SK-N-SH (cell line): ENCODE measurements at regions not wholly inside any gene's neighbourhood (a gene's known extent, or its start where the extent isn't known, plus 50 kb on each side); places are given as distances from the start of the nearest gene placed in this dataset.

Source experiments
- CTCF ChIA-PET: fragments of 300-600, 350-600 bp; formaldehyde crosslinking; extraction: SDS; loops from one replicate; lab custom pipeline; 2021; lab: Yijun Ruan, JAX
- POLR2A ChIA-PET: fragments of 350-600 bp; sonication (Branson Sonifier 250); formaldehyde crosslinking; extraction: SDS; loops from one replicate; lab custom pipeline; 2020; ENCODE audit warnings: antibody characterized with exemption, inconsistent platforms; lab: Yijun Ruan, JAX
- DNase-seq: peaks from one replicate; pipeline ENCODE4 v3.0.0; 2012
- H2AFZ ChIP-seq: fragments of 200-600 bp; sonication (generic); 2 replicates; pipeline ENCODE4 v1.8.1; 2016; ENCODE audit warnings: antibody characterized with exemption, mild to moderate bottlenecking, low read depth
- H3F3A ChIP-seq: fragments of 200-600 bp; sonication (generic); replicated peaks from 2 replicates; pipeline ENCODE3; 2016; ENCODE audit warnings: antibody characterized with exemption, mild to moderate bottlenecking; ENCODE audit not compliant: insufficient read depth
- H3K27ac ChIP-seq, 2 experiments: fragments of 200-500 bp in 1 of 2; fragments of 200-600 bp in 1 of 2; sonication (Bioruptor generic) in 1 of 2; sonication (generic), shearing (Covaris generic) in 1 of 2; 2 replicates each; pipeline versions ENCODE4 v1.5.1 to v1.6.1; 2014 to 2016; ENCODE audit warnings: low read depth in 2 of 2, inconsistent platforms in 1 of 2, low read length in 1 of 2, mild to moderate bottlenecking in 1 of 2, mixed read lengths in 1 of 2
- H3K27me3 ChIP-seq: fragments of 200-600 bp; sonication (generic), shearing (Covaris generic); 2 replicates; pipeline ENCODE4 v1.6.1; 2016; ENCODE audit warnings: mixed run types; ENCODE audit not compliant: insufficient read depth
- H3K36me3 ChIP-seq, 2 experiments: fragments of 200-500 bp in 1 of 2; fragments of 200-600 bp in 1 of 2; sonication (Bioruptor generic) in 1 of 2; sonication (generic) in 1 of 2; replicated peaks in 1 of 2; 2 replicates each; pipeline versions ENCODE3 to v1.5.1; 2014 to 2016; ENCODE audit warnings: low read length in 1 of 2, mild to moderate bottlenecking in 1 of 2; ENCODE audit not compliant: insufficient read depth in 2 of 2, control insufficient read depth in 1 of 2
- H3K4me1 ChIP-seq, 2 experiments: fragments of 200-500 bp in 1 of 2; fragments of 200-600 bp in 1 of 2; sonication (Bioruptor generic) in 1 of 2; sonication (generic), shearing (Covaris generic) in 1 of 2; 2 replicates each; pipeline versions ENCODE4 v1.5.1 to v1.6.1; 2014 to 2016; ENCODE audit warnings: low read depth in 1 of 2, low read length in 1 of 2, mixed run types in 1 of 2; ENCODE audit not compliant: insufficient read depth in 2 of 2, control insufficient read depth in 1 of 2
- H3K4me2 ChIP-seq: fragments of 200-600 bp; sonication (generic), shearing (Covaris generic); 2 replicates; pipeline ENCODE4 v1.6.1; 2017; ENCODE audit warnings: mixed run types
- H3K4me3 ChIP-seq, 2 experiments: fragments of 200-500 bp in 1 of 2; fragments of 200-600 bp in 1 of 2; sonication (Bioruptor generic) in 1 of 2; sonication (generic), shearing (Covaris generic) in 1 of 2; 2 replicates each; pipeline versions ENCODE4 v1.5.1 to v1.8.1; 2014 to 2016; ENCODE audit warnings: low read depth in 2 of 2, inconsistent platforms in 1 of 2, low read length in 1 of 2, mild to moderate bottlenecking in 1 of 2, mixed read lengths in 1 of 2, moderate library complexity in 1 of 2
- H3K79me2 ChIP-seq: fragments of 200-600 bp; sonication (generic); 2 replicates; pipeline ENCODE4 v1.8.1; 2017; ENCODE audit warnings: mild to moderate bottlenecking; ENCODE audit not compliant: insufficient read depth
- H3K9ac ChIP-seq: fragments of 200-600 bp; sonication (generic); 2 replicates; pipeline ENCODE4 v1.6.1; 2017; ENCODE audit warnings: mixed run types
- H3K9me2 ChIP-seq: fragments of 200-600 bp; sonication (generic); 2 replicates; pipeline ENCODE4 v1.6.1; 2017; ENCODE audit warnings: mixed run types
- H3K9me3 ChIP-seq: fragments of 200-600 bp; sonication (generic); 2 replicates; pipeline ENCODE4 v1.6.1; 2017; ENCODE audit warnings: mixed run types, mild to moderate bottlenecking, moderate library complexity
- H4K20me1 ChIP-seq: fragments of 200-600 bp; sonication (generic); 2 replicates; pipeline ENCODE4 v1.6.1; 2017; ENCODE audit warnings: mild to moderate bottlenecking, mixed run types; ENCODE audit not compliant: insufficient read depth
- ELF1 ChIP-seq: IDR thresholded peaks from 2 replicates; pipeline ENCODE4 v1.4.0; 2012
- EP300 ChIP-seq, 2 experiments: IDR thresholded peaks; 2 replicates each; pipeline versions ENCODE4 v1.4.0 to v1.6.1; 2012; ENCODE audit warnings: borderline replicate concordance in 1 of 2, low read depth in 1 of 2, low read length in 1 of 2
- EZH2phosphoT487 ChIP-seq: fragments of 200-600 bp; sonication (generic); IDR thresholded peaks from 2 replicates; pipeline ENCODE4 v1.6.1; 2017; ENCODE audit warnings: low read depth, mixed run types, mild to moderate bottlenecking, antibody characterized with exemption, moderate library complexity, borderline replicate concordance
- FOSL2 ChIP-seq: IDR thresholded peaks from 2 replicates; pipeline ENCODE4 v1.4.0; 2012; ENCODE audit warnings: low read depth, mild to moderate bottlenecking, moderate library complexity, borderline replicate concordance
- FOXM1 ChIP-seq: IDR thresholded peaks from 2 replicates; pipeline ENCODE4 v1.4.0; 2012; ENCODE audit warnings: low read depth, mild to moderate bottlenecking
- JUND ChIP-seq: IDR thresholded peaks from 2 replicates; pipeline ENCODE4 v1.4.0; 2012
- MEF2A ChIP-seq: IDR thresholded peaks from 2 replicates; pipeline ENCODE4 v1.4.0; 2012; ENCODE audit warnings: low read depth, borderline replicate concordance
- POLR2AphosphoS5 ChIP-seq: IDR thresholded peaks from 2 replicates; pipeline ENCODE4 v1.6.1; 2012; ENCODE audit warnings: low read depth, low read length
- RAD21 ChIP-seq: IDR thresholded peaks from 2 replicates; pipeline ENCODE4 v1.6.1; 2012; ENCODE audit warnings: mild to moderate bottlenecking, low read length
- RXRA ChIP-seq: IDR thresholded peaks from 2 replicates; pipeline ENCODE4 v1.4.0; 2012; ENCODE audit warnings: low read depth, mild to moderate bottlenecking, borderline replicate concordance
- TCF12 ChIP-seq: IDR thresholded peaks from 2 replicates; pipeline ENCODE4 v1.4.0; 2012
- ZBTB33 ChIP-seq: IDR thresholded peaks from 2 replicates; pipeline ENCODE4 v1.4.0; 2012; ENCODE audit warnings: low read depth, borderline replicate concordance
- WGBS: methylation state at CpG from one replicate; pipeline ENCODE4 v1.1.6; 2017; ENCODE audit warnings: low lambda C conversion rate; 5-methylcytosine and 5-hydroxymethylcytosine counted together
- TF ChIP-seq, protein P1 (sequence below): IDR thresholded peaks from 2 replicates; pipeline ENCODE4 v1.4.0; 2012; ENCODE audit warnings: low read depth, borderline replicate concordance
- TF ChIP-seq, protein P2 (sequence below): fragments of 200-600 bp; sonication (generic); IDR thresholded peaks from 2 replicates; pipeline ENCODE4 v1.6.1; 2017; ENCODE audit warnings: antibody characterized with exemption, mild to moderate bottlenecking, moderate library complexity
- TF ChIP-seq, protein P3 (sequence below): IDR thresholded peaks from 2 replicates; pipeline ENCODE4 v1.4.0; 2012; ENCODE audit warnings: low read depth

GRCh38 chr6:21398741-21399325, 194.7 kb upstream of the SOX4 start:
- ChIA-PET CTCF (no interaction called here), POLR2A (no interaction called here)
- Histone ChIP-seq H3K4me3 (no peak overlapping the region), H4K20me1 (no peaks in the 10 kb centered on the region), H3K9me3 (no peaks in the 10 kb centered on the region), H2AFZ (no peak overlapping the region), H3K4me1 (peaks cover 0 to 14% of the 10 kb centered on the region in 2 experiments; a peak in 2 of 4 replicates), H3K4me2 (no peak overlapping the region), H3K36me3 (no peaks in the 10 kb centered on the region), H3K27me3 (no peaks in the 10 kb centered on the region), H3K9ac (no peak overlapping the region), H3K27ac (no peak overlapping the region), H3K79me2 (no peaks in the 10 kb centered on the region), H3F3A (peaks cover 5% of the 10 kb centered on the region), H3K9me2 (no peaks in the 10 kb centered on the region)
- DNase-seq = no peak
- TF ChIP-seq RXRA (no peak), JUND (no peak), TCF12 (no peak), EZH2phosphoT487 (no peak), POLR2AphosphoS5 (no peak), FOSL2 (no peak), ELF1 (no peak), FOXM1 (no peak), MEF2A (no peak)
- TF ChIP-seq, protein P1, sequence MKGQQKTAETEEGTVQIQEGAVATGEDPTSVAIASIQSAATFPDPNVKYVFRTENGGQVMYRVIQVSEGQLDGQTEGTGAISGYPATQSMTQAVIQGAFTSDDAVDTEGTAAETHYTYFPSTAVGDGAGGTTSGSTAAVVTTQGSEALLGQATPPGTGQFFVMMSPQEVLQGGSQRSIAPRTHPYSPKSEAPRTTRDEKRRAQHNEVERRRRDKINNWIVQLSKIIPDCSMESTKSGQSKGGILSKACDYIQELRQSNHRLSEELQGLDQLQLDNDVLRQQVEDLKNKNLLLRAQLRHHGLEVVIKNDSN = no peak
- TF ChIP-seq, protein P2, sequence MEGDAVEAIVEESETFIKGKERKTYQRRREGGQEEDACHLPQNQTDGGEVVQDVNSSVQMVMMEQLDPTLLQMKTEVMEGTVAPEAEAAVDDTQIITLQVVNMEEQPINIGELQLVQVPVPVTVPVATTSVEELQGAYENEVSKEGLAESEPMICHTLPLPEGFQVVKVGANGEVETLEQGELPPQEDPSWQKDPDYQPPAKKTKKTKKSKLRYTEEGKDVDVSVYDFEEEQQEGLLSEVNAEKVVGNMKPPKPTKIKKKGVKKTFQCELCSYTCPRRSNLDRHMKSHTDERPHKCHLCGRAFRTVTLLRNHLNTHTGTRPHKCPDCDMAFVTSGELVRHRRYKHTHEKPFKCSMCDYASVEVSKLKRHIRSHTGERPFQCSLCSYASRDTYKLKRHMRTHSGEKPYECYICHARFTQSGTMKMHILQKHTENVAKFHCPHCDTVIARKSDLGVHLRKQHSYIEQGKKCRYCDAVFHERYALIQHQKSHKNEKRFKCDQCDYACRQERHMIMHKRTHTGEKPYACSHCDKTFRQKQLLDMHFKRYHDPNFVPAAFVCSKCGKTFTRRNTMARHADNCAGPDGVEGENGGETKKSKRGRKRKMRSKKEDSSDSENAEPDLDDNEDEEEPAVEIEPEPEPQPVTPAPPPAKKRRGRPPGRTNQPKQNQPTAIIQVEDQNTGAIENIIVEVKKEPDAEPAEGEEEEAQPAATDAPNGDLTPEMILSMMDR = no peak
- TF ChIP-seq, protein P3, sequence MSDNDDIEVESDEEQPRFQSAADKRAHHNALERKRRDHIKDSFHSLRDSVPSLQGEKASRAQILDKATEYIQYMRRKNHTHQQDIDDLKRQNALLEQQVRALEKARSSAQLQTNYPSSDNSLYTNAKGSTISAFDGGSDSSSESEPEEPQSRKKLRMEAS = no peak
- WGBS = 75% methylated on average over 10 of the region's 10 CpGs

DNA sequence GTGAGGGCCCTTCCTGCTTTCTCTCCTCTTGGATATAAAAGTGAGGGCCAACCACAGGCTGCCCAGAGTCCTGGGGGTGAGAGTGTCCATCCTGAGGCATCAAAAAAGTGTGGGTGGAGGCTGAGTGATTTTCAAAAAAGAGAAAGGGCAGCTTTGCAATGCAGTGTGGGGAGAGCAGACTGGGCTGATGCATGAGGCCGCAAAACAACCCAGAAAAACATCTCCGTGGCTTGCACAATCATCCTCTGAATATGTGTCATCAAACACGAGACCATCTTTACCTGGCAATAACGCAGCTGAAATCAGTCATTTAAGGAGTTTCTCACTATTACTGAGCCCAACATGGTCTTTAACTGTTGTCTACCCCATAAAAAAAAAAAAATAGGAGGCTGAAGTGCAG, 191.2 kb upstream of the SOX4 start:
- no peak for DNase-seq
- WGBS = 72% methylated on average over 4 of the region's 4 CpGs
- no peaks in the 10 kb centered on the region for H3K27me3 ChIP-seq
- H3K27ac ChIP-seq = no peak overlapping the region
- peaks cover 0 to 3% of the 10 kb centered on the region in 2 experiments; a peak in 1 of 4 replicates for H3K4me1 ChIP-seq
- no peak overlapping the region for H2AFZ ChIP-seq
- H3F3A ChIP-seq = no peaks in the 10 kb centered on the region
- no peaks in the 10 kb centered on the region for H3K9me3 ChIP-seq
- no peaks in the 10 kb centered on the region for H3K36me3 ChIP-seq
- ChIA-PET CTCF (no interaction called here), POLR2A (interaction anchor here (0.5 to 1.3 kb wide), 2 partner anchors 186 to 192 kb away, joined by 4 read pairs; no protein-coding TSS in a partner anchor)
- no peak overlapping the region for H3K4me2 ChIP-seq
- H3K79me2 ChIP-seq = no peaks in the 10 kb centered on the region
- no peak overlapping the region for H3K4me3 ChIP-seq
- no peak overlapping the region for H3K9ac ChIP-seq
- TF ChIP-seq ZBTB33 (no peak), EP300 (IDR thresholded peaks at IDR 0.05; ENCODE audit: borderline replicate concordance in 1 of 2, low read depth in 1 of 2, low read length in 1 of 2) (no peak), RAD21 (no peak)
- H4K20me1 ChIP-seq = no peaks in the 10 kb centered on the region
- H3K9me2 ChIP-seq = no peaks in the 10 kb centered on the region
